HG03097 (cell line): ENCODE measurements at regions not wholly inside any gene's neighbourhood (a gene's known extent, or its start where the extent isn't known, plus 50 kb on each side); places are given as distances from the start of the nearest gene placed in this dataset.

Experiments
- ATAC-seq: cut with Tn5 transposase; IDR thresholded peaks from one replicate; pipeline ENCODE4 v1.9.1; 2021; ENCODE audit not compliant: unreplicated experiment, low FRiP score

- no peak for ATAC-seq
These were observed 241.4 kb upstream of the ZNF462 start for GRCh38 chr9:106621313-106622163.

- no peak for ATAC-seq
These were observed 240.8 kb upstream of the ZNF462 start for GRCh38 chr9:106622164-106622487.

DNA sequence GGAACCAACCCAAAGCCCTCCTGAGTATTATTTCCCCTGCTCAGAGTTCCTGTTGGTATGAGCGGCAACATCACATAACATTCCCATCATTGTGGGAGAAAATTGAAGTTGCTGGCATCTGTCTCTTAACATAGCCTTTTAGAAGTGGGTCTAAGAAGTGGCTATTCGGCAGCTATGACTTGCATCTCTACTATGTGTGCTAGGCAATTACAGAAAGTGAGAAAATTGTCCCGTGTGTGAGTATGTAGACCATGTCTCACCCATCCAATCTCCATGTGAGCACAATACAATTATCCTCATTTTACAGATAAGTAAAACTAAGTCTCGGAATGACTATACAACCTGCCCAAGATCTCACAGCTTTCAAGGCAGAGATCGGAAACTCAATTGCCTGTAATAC is 239.4 kb upstream of the ZNF462 start:
- ATAC-seq = no peak

GRCh38 chr9:106625259-106625789 is 237.6 kb upstream of the ZNF462 start:
- ATAC-seq = no peak

GRCh38 chr9:106626936-106627335 is 236.0 kb upstream of the ZNF462 start:
- ATAC-seq = no peak

DNA sequence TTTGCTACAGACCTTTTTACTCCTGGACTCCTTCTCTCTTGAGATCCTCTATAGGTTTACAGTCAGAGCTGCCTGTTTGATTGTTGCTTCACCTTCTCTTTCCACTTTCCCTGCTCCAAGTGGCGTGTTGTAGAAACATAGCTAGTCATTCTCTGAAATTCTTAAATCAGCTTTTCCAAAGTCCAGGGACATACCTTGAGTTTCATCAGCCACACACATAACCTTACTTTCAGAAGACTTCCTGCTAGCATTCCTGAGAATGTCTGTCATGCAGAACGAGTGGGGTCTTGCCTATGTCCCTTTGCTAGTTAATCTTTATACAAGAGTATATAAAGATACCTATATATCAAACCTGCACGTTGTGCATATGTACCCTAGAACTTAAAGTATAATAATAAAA is 230.3 kb upstream of the ZNF462 start:
- ATAC-seq = no peak

DNA sequence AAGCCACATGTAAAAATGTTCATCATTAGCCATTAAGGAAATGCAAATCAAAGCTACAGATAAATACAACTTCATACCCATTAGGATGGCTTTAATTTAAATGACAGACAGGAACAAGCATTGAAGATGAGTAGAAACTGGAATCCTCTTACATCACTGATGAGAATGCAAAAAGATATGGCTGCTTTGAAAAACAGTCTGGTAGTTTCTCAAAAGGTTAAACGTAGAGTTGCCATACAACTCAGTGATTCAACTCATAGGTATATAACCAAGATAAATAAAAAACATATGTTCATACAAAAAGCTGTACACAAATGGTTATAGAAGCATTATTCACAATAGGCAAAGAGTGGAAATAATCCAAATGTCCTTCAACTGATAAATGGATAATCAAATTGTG is 228.8 kb upstream of the ZNF462 start:
- no peak for ATAC-seq

GRCh38 chr9:106634641-106635040 is 228.3 kb upstream of the ZNF462 start:
- ATAC-seq = no peak

- no peak for ATAC-seq
These were observed 225.5 kb upstream of the ZNF462 start for GRCh38 chr9:106637486-106637885.

- ATAC-seq = no peak
These were observed 222.9 kb upstream of the ZNF462 start for GRCh38 chr9:106639873-106640568.

DNA sequence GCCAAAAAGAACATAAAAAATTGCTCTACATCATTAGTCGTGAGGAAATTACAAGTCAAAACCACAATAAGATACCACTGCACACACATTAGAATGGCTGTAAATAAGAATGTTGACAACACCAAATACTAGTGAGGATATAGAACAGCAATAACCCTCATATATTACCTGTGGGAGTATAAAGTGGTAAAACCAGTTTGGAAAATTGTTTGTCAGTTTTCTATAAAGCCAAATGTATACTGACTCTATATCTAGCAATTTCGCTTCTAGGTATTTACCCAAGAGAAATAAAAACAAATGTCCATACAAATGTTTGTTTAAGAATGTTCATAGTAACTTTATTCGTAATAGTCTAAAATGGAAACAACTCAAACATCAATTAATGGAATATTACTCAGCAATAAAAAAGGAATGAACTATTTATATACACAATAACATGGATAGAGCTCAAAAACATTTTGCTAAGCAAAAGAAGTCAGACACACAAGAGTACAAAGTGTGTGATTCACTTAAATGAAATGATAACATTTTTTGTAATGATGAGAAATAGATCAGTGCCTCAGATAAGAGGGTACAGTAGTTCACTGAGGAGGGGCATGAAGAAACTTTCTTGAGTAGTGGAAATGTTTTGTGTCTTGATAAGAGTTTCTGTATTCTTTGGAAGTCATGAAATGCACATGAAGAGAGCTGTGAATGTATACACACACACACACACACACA is 219.6 kb upstream of the ZNF462 start:
- no peak for ATAC-seq

DNA sequence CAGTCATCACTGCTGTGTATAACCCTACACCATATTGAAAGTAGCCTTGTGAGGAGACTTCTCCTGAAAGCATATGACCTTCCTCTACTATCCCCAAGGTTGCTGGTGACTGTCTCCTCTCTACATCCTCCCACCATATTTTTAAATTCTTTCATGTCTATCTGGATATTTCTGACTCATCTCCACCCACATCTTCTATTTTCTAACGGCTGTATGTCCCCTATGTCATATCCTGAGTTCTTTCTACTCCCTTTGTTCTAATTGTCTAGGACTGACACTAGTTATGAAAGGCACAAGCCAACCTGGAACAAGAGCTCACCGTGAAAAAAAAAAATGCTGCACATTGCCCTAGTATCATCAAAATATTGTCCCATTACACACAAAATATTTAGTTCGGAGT is 218.3 kb upstream of the ZNF462 start:
- ATAC-seq = no peak

- no peak for ATAC-seq
These were observed 214.2 kb upstream of the ZNF462 start for GRCh38 chr9:106648799-106649198.

DNA sequence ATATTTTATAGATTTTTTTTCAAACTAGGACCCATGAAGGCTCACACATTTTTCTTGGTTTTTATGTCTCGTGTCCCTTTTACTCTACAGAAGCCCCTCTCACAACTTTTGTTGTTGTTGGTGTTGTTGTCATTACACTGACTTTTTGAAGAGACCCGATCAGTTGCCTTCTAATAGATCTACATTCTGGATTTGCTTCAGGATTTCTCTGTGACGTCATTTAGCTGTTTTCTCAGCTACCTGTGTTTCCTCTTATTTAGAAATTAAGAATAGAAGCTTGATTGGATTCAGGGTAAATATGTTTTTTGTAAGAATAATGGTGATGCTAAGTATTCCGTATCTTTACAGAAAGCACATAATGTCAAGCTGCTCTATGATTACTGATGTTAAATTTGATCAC is 213.3 kb upstream of the ZNF462 start:
- no peak for ATAC-seq

- no peak for ATAC-seq
These were observed 209.8 kb upstream of the ZNF462 start for GRCh38 chr9:106653213-106653612.

- no peak for ATAC-seq
These were observed 207.0 kb upstream of the ZNF462 start for GRCh38 chr9:106655966-106656365.

DNA sequence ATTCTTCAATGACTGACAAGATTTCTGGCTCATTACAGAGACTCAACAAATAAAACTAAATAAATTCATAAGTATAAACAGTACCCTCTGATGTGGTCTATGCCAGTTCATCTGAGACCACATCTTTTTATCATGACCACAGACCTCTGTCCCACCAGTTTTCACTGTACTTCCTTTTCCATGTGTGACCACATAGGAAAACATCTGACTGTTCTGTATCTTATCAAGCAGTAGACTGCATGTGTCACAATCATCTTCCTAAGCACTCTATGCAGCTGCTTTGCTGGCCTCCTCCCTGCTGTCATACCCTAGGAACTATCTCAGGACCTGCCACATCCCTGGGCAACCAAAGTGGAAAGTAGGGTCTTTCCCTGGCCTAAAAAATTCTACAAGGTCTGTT is 205.0 kb upstream of the ZNF462 start:
- no peak for ATAC-seq

- ATAC-seq = no peak
These were observed 194.4 kb upstream of the ZNF462 start for GRCh38 chr9:106668534-106668933.

DNA sequence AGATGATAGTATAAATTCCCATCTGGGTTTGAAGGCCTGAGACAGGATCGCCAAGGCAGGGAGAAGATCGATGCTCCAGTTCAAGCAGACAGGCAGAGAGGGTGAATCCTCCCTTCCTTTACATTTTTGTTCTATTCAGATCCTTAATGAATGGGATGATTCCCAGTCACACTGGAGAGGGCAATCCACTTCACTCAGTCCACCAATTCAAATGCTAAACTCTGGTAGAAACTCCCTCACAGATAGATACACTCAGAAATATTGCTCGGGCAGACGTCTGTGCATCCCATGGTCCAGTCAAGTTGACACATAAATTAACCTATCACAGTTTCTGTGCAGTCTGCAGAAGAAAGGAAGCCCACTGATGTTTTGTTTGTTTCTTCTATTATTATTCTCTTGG is 193.1 kb upstream of the ZNF462 start:
- no peak for ATAC-seq

GRCh38 chr9:106670418-106670817 is 192.5 kb upstream of the ZNF462 start:
- no peak for ATAC-seq

- ATAC-seq = no peak
These were observed 187.2 kb upstream of the ZNF462 start for GRCh38 chr9:106675780-106676179.
